Subcutaneous abdominal adipose tissue (tissue), 5 donors: ENCODE measurements at regions not wholly inside any gene's neighbourhood (a gene's known extent, or its start where the extent isn't known, plus 50 kb on each side); places are given as distances from the start of the nearest gene placed in this dataset.

Source experiments
- H3K27ac ChIP-seq: one replicate; pipeline ENCODE4 v1.7.0; 2013; ENCODE audit warnings: low read depth, mild to moderate bottlenecking, inconsistent platforms, low read length, moderate library complexity
- H3K27me3 ChIP-seq, 5 donors: one replicate each; pipeline ENCODE4 v1.7.0; 2013; ENCODE audit warnings: low read length in 5 of 5, inconsistent platforms in 1 of 5; ENCODE audit not compliant: control insufficient read depth in 5 of 5, insufficient read depth in 4 of 5
- H3K36me3 ChIP-seq, 5 donors: one replicate each; pipeline ENCODE4 v1.7.0; 2013; ENCODE audit warnings: low read length in 5 of 5; ENCODE audit not compliant: control insufficient read depth in 5 of 5, insufficient read depth in 5 of 5
- H3K4me1 ChIP-seq, 5 donors: one replicate each; pipeline ENCODE4 v1.7.0; 2013; ENCODE audit warnings: low read length in 5 of 5, mild to moderate bottlenecking in 3 of 5, moderate library complexity in 1 of 5; ENCODE audit not compliant: control insufficient read depth in 5 of 5, insufficient read depth in 5 of 5
- H3K4me3 ChIP-seq, 5 donors: one replicate each; pipeline ENCODE4 v1.7.0; 2013; ENCODE audit warnings: low read length in 5 of 5, low read depth in 1 of 5
- H3K9ac ChIP-seq, 5 donors: one replicate each; pipeline ENCODE4 v1.7.0; 2013; ENCODE audit warnings: low read length in 5 of 5, mild to moderate bottlenecking in 4 of 5, moderate library complexity in 3 of 5
- H3K9me3 ChIP-seq, 5 donors: one replicate each; pipeline ENCODE4 v1.7.0; 2013; ENCODE audit warnings: low read length in 5 of 5; ENCODE audit not compliant: control insufficient read depth in 5 of 5
- donor health status: healthy.
- donor health status: healthy.
- donor health status: healthy.
- donor health status: healthy.
- donor health status: healthy.

- no peak overlapping the region for H3K9ac ChIP-seq
- H3K9me3 ChIP-seq: no peaks in the 10 kb centered on the region
- H3K4me1 ChIP-seq: no peaks in the 10 kb centered on the region
- H3K36me3 ChIP-seq: no peaks in the 10 kb centered on the region
- H3K27ac ChIP-seq: no peak overlapping the region
- no peak overlapping the region for H3K4me3 ChIP-seq
- no peaks in the 10 kb centered on the region for H3K27me3 ChIP-seq
Observed at GRCh38 chr3:34683851-34684250, 885.4 kb downstream of the PDCD6IP start.

- H3K36me3 ChIP-seq: no peaks in the 10 kb centered on the region
- H3K27me3 ChIP-seq: no peaks in the 10 kb centered on the region
- no peak overlapping the region for H3K4me3 ChIP-seq
- no peak overlapping the region for H3K27ac ChIP-seq
- H3K9me3 ChIP-seq: no peaks in the 10 kb centered on the region
- H3K4me1 ChIP-seq: no peaks in the 10 kb centered on the region
- no peak overlapping the region for H3K9ac ChIP-seq
Observed at GRCh38 chr3:34686541-34686940, 888.1 kb downstream of the PDCD6IP start.

GRCh38 chr3:34687671-34688070, 889.2 kb downstream of the PDCD6IP start:
- H3K27me3 ChIP-seq: no peaks in the 10 kb centered on the region
- H3K4me1 ChIP-seq: no peaks in the 10 kb centered on the region
- no peak overlapping the region for H3K27ac ChIP-seq
- no peak overlapping the region for H3K4me3 ChIP-seq
- H3K36me3 ChIP-seq: no peaks in the 10 kb centered on the region
- no peaks in the 10 kb centered on the region for H3K9me3 ChIP-seq
- H3K9ac ChIP-seq: no peak overlapping the region

GRCh38 chr3:34696831-34697230, 898.4 kb downstream of the PDCD6IP start:
- H3K9ac ChIP-seq: no peak overlapping the region

GRCh38 chr3:34703053-34703452, 904.6 kb downstream of the PDCD6IP start:
- no peaks in the 10 kb centered on the region for H3K36me3 ChIP-seq
- no peak overlapping the region for H3K4me3 ChIP-seq
- peaks cover 0 to 27% (median 10%) of the 10 kb centered on the region in 5 donors for H3K9me3 ChIP-seq
- H3K27me3 ChIP-seq: no peaks in the 10 kb centered on the region
- no peak overlapping the region for H3K27ac ChIP-seq
- H3K4me1 ChIP-seq: no peaks in the 10 kb centered on the region
- no peak overlapping the region for H3K9ac ChIP-seq

More at GRCh38 chr3:34696831-34697230, 898.4 kb downstream of the PDCD6IP start:
- Histone ChIP-seq H3K36me3 (no peaks in the 10 kb centered on the region), H3K27me3 (no peaks in the 10 kb centered on the region), H3K27ac (no peak overlapping the region), H3K4me1 (no peaks in the 10 kb centered on the region), H3K4me3 (no peak overlapping the region), H3K9me3 (peaks cover 0 to 13% (median 6%) of the 10 kb centered on the region in 5 donors)

GRCh38 chr3:34724916-34725499, 914.3 kb upstream of the ARPP21 start:
- Histone ChIP-seq H3K4me1 (no peaks in the 10 kb centered on the region), H3K36me3 (no peaks in the 10 kb centered on the region), H3K4me3 (no peak overlapping the region), H3K9ac (no peak overlapping the region), H3K9me3 (no peaks in the 10 kb centered on the region), H3K27ac (no peak overlapping the region), H3K27me3 (no peaks in the 10 kb centered on the region)

- Histone ChIP-seq H3K4me3 (no peak overlapping the region), H3K27me3 (no peaks in the 10 kb centered on the region), H3K9me3 (peaks cover 0 to 3% (median 0%) of the 10 kb centered on the region in 5 donors), H3K9ac (no peak overlapping the region), H3K27ac (no peak overlapping the region), H3K4me1 (no peaks in the 10 kb centered on the region), H3K36me3 (no peaks in the 10 kb centered on the region)
Observed at GRCh38 chr3:34725774-34726173, 913.6 kb upstream of the ARPP21 start.

GRCh38 chr3:34727700-34728099, 911.6 kb upstream of the ARPP21 start:
- no peak overlapping the region for H3K27ac ChIP-seq
- H3K9me3 ChIP-seq: peaks cover 0 to 5% (median 0%) of the 10 kb centered on the region in 5 donors
- H3K4me3 ChIP-seq: no peak overlapping the region
- no peaks in the 10 kb centered on the region for H3K4me1 ChIP-seq
- H3K27me3 ChIP-seq: no peaks in the 10 kb centered on the region
- H3K36me3 ChIP-seq: no peaks in the 10 kb centered on the region
- H3K9ac ChIP-seq: no peak overlapping the region

- Histone ChIP-seq H3K9ac (no peak overlapping the region), H3K36me3 (no peaks in the 10 kb centered on the region), H3K9me3 (no peaks in the 10 kb centered on the region), H3K27ac (no peak overlapping the region), H3K27me3 (no peaks in the 10 kb centered on the region), H3K4me1 (no peaks in the 10 kb centered on the region), H3K4me3 (no peak overlapping the region)
Observed at GRCh38 chr3:34742151-34742550, 897.2 kb upstream of the ARPP21 start.

- Histone ChIP-seq H3K27me3 (no peaks in the 10 kb centered on the region), H3K27ac (no peak overlapping the region), H3K36me3 (no peaks in the 10 kb centered on the region), H3K9ac (no peak overlapping the region), H3K9me3 (peaks cover 0 to 4% (median 0%) of the 10 kb centered on the region in 5 donors), H3K4me1 (peaks cover 0 to 2% (median 0%) of the 10 kb centered on the region in 5 donors), H3K4me3 (no peak overlapping the region)
Observed at GRCh38 chr3:34758630-34759261, 880.6 kb upstream of the ARPP21 start.
